Stimulated activated naive CD8-positive, alpha-beta T cell treated with anti-CD3 and anti-CD28 coated beads, Interleukin-15, Interleukin-2, amounts not matched to agents 100 ng/mL and 50 ng/mL, for 24 hours (primary cell): ENCODE measurements at regions not wholly inside any gene's neighbourhood (a gene's known extent, or its start where the extent isn't known, plus 50 kb on each side); places are given as distances from the start of the nearest gene placed in this dataset.

Experiments used
- H3K27ac Mint-ChIP-seq: one replicate; pipeline ENCODE4 v1.8.0; 2021; ENCODE audit warnings: mild to moderate bottlenecking, mixed read lengths
- H3K27me3 Mint-ChIP-seq: one replicate; pipeline ENCODE4 v1.8.0; 2021; ENCODE audit warnings: mixed read lengths
- H3K36me3 Mint-ChIP-seq: one replicate; pipeline ENCODE4 v1.8.0; 2021; ENCODE audit warnings: low read depth, mixed read lengths
- H3K4me1 Mint-ChIP-seq: one replicate; pipeline ENCODE4 v1.8.0; 2021; ENCODE audit warnings: low read depth, mixed read lengths
- H3K4me3 Mint-ChIP-seq: one replicate; pipeline ENCODE4 v1.8.0; 2021; ENCODE audit warnings: mild to moderate bottlenecking, mixed read lengths
- H3K9me3 Mint-ChIP-seq: one replicate; pipeline ENCODE4 v1.8.0; 2021; ENCODE audit warnings: mixed read lengths

- Mint-ChIP-seq H3K9me3 (peaks cover 5% of the 10 kb centered on the region), H3K27ac (no peak overlapping the region), H3K36me3 (no peaks in the 10 kb centered on the region), H3K4me1 (no peaks in the 10 kb centered on the region), H3K27me3 (peaks cover 4% of the 10 kb centered on the region), H3K4me3 (no peak overlapping the region)
Measured at GRCh38 chr9:120267929-120268328, 312.0 kb downstream of the CDK5RAP2 start.

GRCh38 chr9:120265791-120266190, 314.2 kb downstream of the CDK5RAP2 start:
- no peaks in the 10 kb centered on the region for H3K36me3 Mint-ChIP-seq

GRCh38 chr9:120264528-120264927, 315.4 kb downstream of the CDK5RAP2 start:
- H3K27ac Mint-ChIP-seq = no peak overlapping the region

More at GRCh38 chr9:120265791-120266190, 314.2 kb downstream of the CDK5RAP2 start:
- no peak overlapping the region for H3K4me3 Mint-ChIP-seq
- peaks cover 4% of the 10 kb centered on the region for H3K27me3 Mint-ChIP-seq
- no peaks in the 10 kb centered on the region for H3K4me1 Mint-ChIP-seq
- peaks cover 3% of the 10 kb centered on the region for H3K9me3 Mint-ChIP-seq
- H3K27ac Mint-ChIP-seq = no peak overlapping the region

GRCh38 chr9:120263836-120264235, 316.1 kb downstream of the CDK5RAP2 start:
- Mint-ChIP-seq H3K4me3 (no peak overlapping the region), H3K36me3 (no peaks in the 10 kb centered on the region), H3K27me3 (peaks cover 7% of the 10 kb centered on the region), H3K9me3 (peaks cover 3% of the 10 kb centered on the region), H3K27ac (no peak overlapping the region), H3K4me1 (no peaks in the 10 kb centered on the region)

More at GRCh38 chr9:120264528-120264927, 315.4 kb downstream of the CDK5RAP2 start:
- Mint-ChIP-seq H3K4me1 (no peaks in the 10 kb centered on the region), H3K36me3 (no peaks in the 10 kb centered on the region), H3K9me3 (peaks cover 3% of the 10 kb centered on the region), H3K27me3 (peaks cover 4% of the 10 kb centered on the region), H3K4me3 (no peak overlapping the region)

GRCh38 chr9:120261419-120261818, 318.5 kb downstream of the CDK5RAP2 start:
- Mint-ChIP-seq H3K4me3 (no peak overlapping the region), H3K36me3 (no peaks in the 10 kb centered on the region), H3K9me3 (no peaks in the 10 kb centered on the region), H3K27me3 (peaks cover 3% of the 10 kb centered on the region), H3K27ac (no peak overlapping the region), H3K4me1 (no peaks in the 10 kb centered on the region)

- H3K9me3 Mint-ChIP-seq = no peaks in the 10 kb centered on the region
- peaks cover 9% of the 10 kb centered on the region for H3K27me3 Mint-ChIP-seq
- H3K27ac Mint-ChIP-seq = no peak overlapping the region
- no peak overlapping the region for H3K4me3 Mint-ChIP-seq
- no peaks in the 10 kb centered on the region for H3K4me1 Mint-ChIP-seq
- H3K36me3 Mint-ChIP-seq = no peaks in the 10 kb centered on the region
Measured at GRCh38 chr9:120259100-120259499, 320.9 kb downstream of the CDK5RAP2 start.

- no peaks in the 10 kb centered on the region for H3K4me1 Mint-ChIP-seq
- no peak overlapping the region for H3K27ac Mint-ChIP-seq
- H3K36me3 Mint-ChIP-seq = no peaks in the 10 kb centered on the region
- H3K4me3 Mint-ChIP-seq = no peak overlapping the region
- H3K9me3 Mint-ChIP-seq = no peaks in the 10 kb centered on the region
- H3K27me3 Mint-ChIP-seq = peaks cover 13% of the 10 kb centered on the region
Measured at GRCh38 chr9:120258096-120258495, 321.9 kb downstream of the CDK5RAP2 start.

GRCh38 chr9:120257483-120257882, 322.5 kb downstream of the CDK5RAP2 start:
- no peak overlapping the region for H3K4me3 Mint-ChIP-seq
- no peak overlapping the region for H3K27ac Mint-ChIP-seq
- no peaks in the 10 kb centered on the region for H3K9me3 Mint-ChIP-seq
- no peaks in the 10 kb centered on the region for H3K4me1 Mint-ChIP-seq
- H3K36me3 Mint-ChIP-seq = no peaks in the 10 kb centered on the region
- peaks cover 13% of the 10 kb centered on the region for H3K27me3 Mint-ChIP-seq

- no peak overlapping the region for H3K27ac Mint-ChIP-seq
- no peaks in the 10 kb centered on the region for H3K36me3 Mint-ChIP-seq
- H3K4me3 Mint-ChIP-seq = no peak overlapping the region
- peaks cover 13% of the 10 kb centered on the region for H3K27me3 Mint-ChIP-seq
- H3K9me3 Mint-ChIP-seq = no peaks in the 10 kb centered on the region
- no peaks in the 10 kb centered on the region for H3K4me1 Mint-ChIP-seq
Measured at GRCh38 chr9:120256146-120256545, 323.8 kb downstream of the CDK5RAP2 start.

GRCh38 chr9:120252248-120252647, 327.7 kb downstream of the CDK5RAP2 start:
- Mint-ChIP-seq H3K9me3 (no peaks in the 10 kb centered on the region), H3K4me1 (no peaks in the 10 kb centered on the region), H3K36me3 (no peaks in the 10 kb centered on the region), H3K27me3 (peaks cover 9% of the 10 kb centered on the region), H3K27ac (no peak overlapping the region), H3K4me3 (no peak overlapping the region)

GRCh38 chr9:120242116-120242811, 337.7 kb downstream of the CDK5RAP2 start:
- no peak overlapping the region for H3K4me3 Mint-ChIP-seq
- H3K27me3 Mint-ChIP-seq = peaks cover 4% of the 10 kb centered on the region
- no peaks in the 10 kb centered on the region for H3K36me3 Mint-ChIP-seq
- no peaks in the 10 kb centered on the region for H3K4me1 Mint-ChIP-seq
- H3K27ac Mint-ChIP-seq = no peak overlapping the region
- H3K9me3 Mint-ChIP-seq = no peaks in the 10 kb centered on the region

GRCh38 chr9:120236596-120236995, 343.4 kb downstream of the CDK5RAP2 start:
- H3K9me3 Mint-ChIP-seq = no peaks in the 10 kb centered on the region
- H3K4me1 Mint-ChIP-seq = no peaks in the 10 kb centered on the region
- H3K27ac Mint-ChIP-seq = no peak overlapping the region
- H3K4me3 Mint-ChIP-seq = no peak overlapping the region
- no peaks in the 10 kb centered on the region for H3K36me3 Mint-ChIP-seq
- peaks cover 4% of the 10 kb centered on the region for H3K27me3 Mint-ChIP-seq

- no peaks in the 10 kb centered on the region for H3K36me3 Mint-ChIP-seq
- no peaks in the 10 kb centered on the region for H3K4me1 Mint-ChIP-seq
- no peak overlapping the region for H3K27ac Mint-ChIP-seq
- H3K9me3 Mint-ChIP-seq = no peaks in the 10 kb centered on the region
- peaks cover 3% of the 10 kb centered on the region for H3K27me3 Mint-ChIP-seq
- H3K4me3 Mint-ChIP-seq = no peak overlapping the region
Measured at GRCh38 chr9:120235081-120235480, 344.9 kb downstream of the CDK5RAP2 start.

GRCh38 chr9:120230227-120230626, 349.7 kb downstream of the CDK5RAP2 start:
- no peaks in the 10 kb centered on the region for H3K9me3 Mint-ChIP-seq
- no peak overlapping the region for H3K27ac Mint-ChIP-seq
- no peaks in the 10 kb centered on the region for H3K4me1 Mint-ChIP-seq
- no peak overlapping the region for H3K4me3 Mint-ChIP-seq
- no peaks in the 10 kb centered on the region for H3K36me3 Mint-ChIP-seq
- peaks cover 3% of the 10 kb centered on the region for H3K27me3 Mint-ChIP-seq

- Mint-ChIP-seq H3K27me3 (peaks cover 5% of the 10 kb centered on the region), H3K36me3 (no peaks in the 10 kb centered on the region), H3K27ac (no peak overlapping the region), H3K4me3 (no peak overlapping the region), H3K4me1 (no peaks in the 10 kb centered on the region), H3K9me3 (peaks cover 3% of the 10 kb centered on the region)
Measured at GRCh38 chr9:120221844-120222243, 358.1 kb downstream of the CDK5RAP2 start.

GRCh38 chr9:120214332-120214731, 365.6 kb downstream of the CDK5RAP2 start:
- no peaks in the 10 kb centered on the region for H3K4me1 Mint-ChIP-seq
- peaks cover 5% of the 10 kb centered on the region for H3K27me3 Mint-ChIP-seq
- H3K9me3 Mint-ChIP-seq = no peaks in the 10 kb centered on the region
- H3K4me3 Mint-ChIP-seq = no peak overlapping the region
- H3K27ac Mint-ChIP-seq = no peak overlapping the region
- no peaks in the 10 kb centered on the region for H3K36me3 Mint-ChIP-seq
